GM12801 (cell line): ENCODE measurements at regions not wholly inside any gene's neighbourhood (a gene's known extent, or its start where the extent isn't known, plus 50 kb on each side); places are given as distances from the start of the nearest gene placed in this dataset.

Source experiments
- CTCF ChIP-seq: IDR thresholded peaks from one replicate; pipeline ENCODE4 v1.5.1; 2011; ENCODE audit warnings: control low read depth; ENCODE audit not compliant: insufficient read length; ENCODE audit errors: extremely low read depth

GRCh38 chr11:23283666-23284065 is 423.4 kb upstream of the CCDC179 start:
- no peak for TF ChIP-seq CTCF

DNA sequence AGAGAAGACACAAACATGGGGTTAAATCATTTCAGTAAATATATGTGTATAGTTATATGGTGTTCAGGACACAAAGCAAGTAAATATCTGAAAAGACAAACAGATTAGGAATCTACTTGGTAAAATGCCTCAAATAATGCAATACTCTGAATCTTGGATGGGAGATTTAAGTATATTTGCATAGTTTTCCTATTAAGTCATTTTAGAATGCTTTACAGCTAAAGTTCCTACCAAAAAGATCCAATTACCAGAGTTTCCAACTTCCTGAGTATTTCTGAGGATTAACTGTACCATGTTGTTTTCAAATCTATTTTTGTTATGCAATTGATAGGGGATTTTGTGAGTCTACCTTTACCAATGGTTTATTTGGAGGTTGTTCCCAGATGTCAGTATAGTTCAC is 424.4 kb upstream of the CCDC179 start:
- TF ChIP-seq CTCF, result no peak

GRCh38 chr11:23288003-23288783 is 427.9 kb upstream of the CCDC179 start:
- no peak for TF ChIP-seq CTCF

- no peak for TF ChIP-seq CTCF
Observed at GRCh38 chr11:23295241-23295640, 435.0 kb upstream of the CCDC179 start.

DNA sequence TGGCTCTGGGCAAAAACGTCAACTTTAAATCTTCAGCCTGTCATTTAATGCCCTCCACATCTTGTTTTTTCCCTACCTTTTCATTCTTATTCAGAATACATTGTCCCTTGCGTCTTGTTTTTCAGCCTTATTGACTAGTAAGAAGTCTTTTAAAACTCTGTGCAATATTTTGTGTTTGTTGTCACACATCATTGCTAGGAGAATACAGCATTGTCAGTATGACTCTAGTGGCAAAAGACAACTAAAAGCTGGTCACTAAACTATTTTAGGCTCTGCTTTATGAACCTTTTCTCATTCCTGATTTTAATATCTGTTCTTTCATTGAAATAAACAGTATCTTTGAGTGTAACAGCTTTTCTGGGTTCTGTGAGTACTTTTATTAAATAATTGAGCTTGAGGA is 447.8 kb upstream of the CCDC179 start:
- no peak for TF ChIP-seq CTCF

- no peak for TF ChIP-seq CTCF
Observed at GRCh38 chr11:23310276-23310675, 450.0 kb upstream of the CCDC179 start.

GRCh38 chr11:23311986-23312940 is 452.0 kb upstream of the CCDC179 start:
- no peak for TF ChIP-seq CTCF
